ENCODE measurements at regions not wholly inside any gene's neighbourhood (a gene's known extent, or its start where the extent isn't known, plus 50 kb on each side); places are given as distances from the start of the nearest gene placed in this dataset.

GRCh38 chr6:150651808-150652470 is 52.3 kb downstream of the PLEKHG1 start:
- no peak for DNase-seq (ENCODE audit: low read depth in 3 of 3, low spot score in 2 of 3)

- DNase-seq (ENCODE audit: low read depth in 3 of 3, low spot score in 2 of 3): no peak
These were observed 53.3 kb downstream of the PLEKHG1 start for GRCh38 chr6:150652848-150653613.

- no peak for DNase-seq (ENCODE audit: low read depth in 3 of 3, low spot score in 2 of 3)
These were observed 54.9 kb downstream of the PLEKHG1 start for GRCh38 chr6:150654608-150655007.

GRCh38 chr6:150656156-150656555 is 56.5 kb downstream of the PLEKHG1 start:
- no peak for DNase-seq (ENCODE audit: low read depth in 3 of 3, low spot score in 2 of 3)

- DNase-seq (ENCODE audit: low read depth in 3 of 3, low spot score in 2 of 3): no peak
These were observed 58.7 kb downstream of the PLEKHG1 start for GRCh38 chr6:150658421-150658820.

GRCh38 chr6:150659046-150659763 is 59.5 kb downstream of the PLEKHG1 start:
- no peak for DNase-seq (ENCODE audit: low read depth in 3 of 3, low spot score in 2 of 3)

- no peak for DNase-seq (ENCODE audit: low read depth in 3 of 3, low spot score in 2 of 3)
These were observed 61.7 kb downstream of the PLEKHG1 start for GRCh38 chr6:150661216-150662007.

GRCh38 chr6:150662814-150663213 is 63.1 kb downstream of the PLEKHG1 start:
- no peak for DNase-seq (ENCODE audit: low read depth in 3 of 3, low spot score in 2 of 3)

GRCh38 chr6:150664091-150664490 is 64.4 kb downstream of the PLEKHG1 start:
- no peak for DNase-seq (ENCODE audit: low read depth in 3 of 3, low spot score in 2 of 3)

- no peak for DNase-seq (ENCODE audit: low read depth in 3 of 3, low spot score in 2 of 3)
These were observed 66.4 kb downstream of the PLEKHG1 start for GRCh38 chr6:150666071-150666470.

- no peak for DNase-seq (ENCODE audit: low read depth in 3 of 3, low spot score in 2 of 3)
These were observed 67.7 kb downstream of the PLEKHG1 start for GRCh38 chr6:150667359-150667758.

GRCh38 chr6:150667977-150668716 is 68.5 kb downstream of the PLEKHG1 start:
- peak; percentile 93 to 96 (median 94) for DNase-seq (ENCODE audit: low read depth in 3 of 3, low spot score in 2 of 3)

GRCh38 chr6:150668900-150669302 is 69.2 kb downstream of the PLEKHG1 start:
- peak in 1 of 3 donors; percentile 45 for DNase-seq (ENCODE audit: low read depth in 3 of 3, low spot score in 2 of 3)

- no peak for DNase-seq (ENCODE audit: low read depth in 3 of 3, low spot score in 2 of 3)
These were observed 70.6 kb downstream of the PLEKHG1 start for GRCh38 chr6:150670311-150670710.

- no peak for DNase-seq (ENCODE audit: low read depth in 3 of 3, low spot score in 2 of 3)
These were observed 73.1 kb downstream of the PLEKHG1 start for GRCh38 chr6:150672800-150673199.

- DNase-seq (ENCODE audit: low read depth in 3 of 3, low spot score in 2 of 3): no peak
These were observed 74.1 kb downstream of the PLEKHG1 start for GRCh38 chr6:150673720-150674346.

- no peak for DNase-seq (ENCODE audit: low read depth in 3 of 3, low spot score in 2 of 3)
These were observed 76.7 kb downstream of the PLEKHG1 start for GRCh38 chr6:150676344-150676743.

GRCh38 chr6:150676772-150677171 is 77.1 kb downstream of the PLEKHG1 start:
- no peak for DNase-seq (ENCODE audit: low read depth in 3 of 3, low spot score in 2 of 3)

GRCh38 chr6:150680510-150680909 is 80.8 kb downstream of the PLEKHG1 start:
- DNase-seq (ENCODE audit: low read depth in 3 of 3, low spot score in 2 of 3): no peak

Data from right renal cortex interstitium (tissue), 3 donors.